Breast epithelium (tissue), 3 donors: ENCODE measurements at regions not wholly inside any gene's neighbourhood (a gene's known extent, or its start where the extent isn't known, plus 50 kb on each side); places are given as distances from the start of the nearest gene placed in this dataset.

Experiments used
- CTCF ChIP-seq, 3 donors: fragments of 450-650 bp; IDR thresholded peaks; one replicate each; pipeline ENCODE4 v1.5.1; 2016 to 2017; ENCODE audit warnings: antibody characterized with exemption in 3 of 3, mild to moderate bottlenecking in 3 of 3, moderate library complexity in 3 of 3
- POLR2A ChIP-seq: fragments of 450-650 bp; IDR thresholded peaks from one replicate; pipeline ENCODE4 v1.6.1; 2016; ENCODE audit warnings: antibody characterized with exemption, mild to moderate bottlenecking, moderate library complexity
- POLR2AphosphoS5 ChIP-seq, 3 donors: sonication (generic); formaldehyde crosslinking; IDR thresholded peaks; one replicate each; pipeline ENCODE4 v1.6.1; 2017; ENCODE audit warnings: antibody characterized with exemption in 3 of 3

GRCh38 chr7:68434857-68435256 lies 1163.4 kb upstream of the AUTS2 start:
- no peak for TF ChIP-seq CTCF (IDR thresholded peaks at IDR 0.05)
- no peak for TF ChIP-seq POLR2A
- TF ChIP-seq POLR2AphosphoS5 (IDR thresholded peaks at IDR 0.05): no peak
